SK-N-SH (cell line): ENCODE measurements at regions not wholly inside any gene's neighbourhood (a gene's known extent, or its start where the extent isn't known, plus 50 kb on each side); places are given as distances from the start of the nearest gene placed in this dataset.

Source experiments
- CTCF ChIA-PET: fragments of 300-600, 350-600 bp; formaldehyde crosslinking; extraction: SDS; loops from one replicate; lab custom pipeline; 2021; lab: Yijun Ruan, JAX
- POLR2A ChIA-PET: fragments of 350-600 bp; sonication (Branson Sonifier 250); formaldehyde crosslinking; extraction: SDS; loops from one replicate; lab custom pipeline; 2020; ENCODE audit warnings: antibody characterized with exemption, inconsistent platforms; lab: Yijun Ruan, JAX
- DNase-seq: peaks from one replicate; pipeline ENCODE4 v3.0.0; 2012
- H2AFZ ChIP-seq: fragments of 200-600 bp; sonication (generic); 2 replicates; pipeline ENCODE4 v1.8.1; 2016; ENCODE audit warnings: antibody characterized with exemption, mild to moderate bottlenecking, low read depth
- H3F3A ChIP-seq: fragments of 200-600 bp; sonication (generic); replicated peaks from 2 replicates; pipeline ENCODE3; 2016; ENCODE audit warnings: antibody characterized with exemption, mild to moderate bottlenecking; ENCODE audit not compliant: insufficient read depth
- H3K27ac ChIP-seq, 2 experiments: fragments of 200-500 bp in 1 of 2; fragments of 200-600 bp in 1 of 2; sonication (Bioruptor generic) in 1 of 2; sonication (generic), shearing (Covaris generic) in 1 of 2; 2 replicates each; pipeline versions ENCODE4 v1.5.1 to v1.6.1; 2014 to 2016; ENCODE audit warnings: low read depth in 2 of 2, inconsistent platforms in 1 of 2, low read length in 1 of 2, mild to moderate bottlenecking in 1 of 2, mixed read lengths in 1 of 2
- H3K27me3 ChIP-seq: fragments of 200-600 bp; sonication (generic), shearing (Covaris generic); 2 replicates; pipeline ENCODE4 v1.6.1; 2016; ENCODE audit warnings: mixed run types; ENCODE audit not compliant: insufficient read depth
- H3K36me3 ChIP-seq, 2 experiments: fragments of 200-500 bp in 1 of 2; fragments of 200-600 bp in 1 of 2; sonication (Bioruptor generic) in 1 of 2; sonication (generic) in 1 of 2; replicated peaks in 1 of 2; 2 replicates each; pipeline versions ENCODE3 to v1.5.1; 2014 to 2016; ENCODE audit warnings: low read length in 1 of 2, mild to moderate bottlenecking in 1 of 2; ENCODE audit not compliant: insufficient read depth in 2 of 2, control insufficient read depth in 1 of 2
- H3K4me1 ChIP-seq, 2 experiments: fragments of 200-500 bp in 1 of 2; fragments of 200-600 bp in 1 of 2; sonication (Bioruptor generic) in 1 of 2; sonication (generic), shearing (Covaris generic) in 1 of 2; 2 replicates each; pipeline versions ENCODE4 v1.5.1 to v1.6.1; 2014 to 2016; ENCODE audit warnings: low read depth in 1 of 2, low read length in 1 of 2, mixed run types in 1 of 2; ENCODE audit not compliant: insufficient read depth in 2 of 2, control insufficient read depth in 1 of 2
- H3K4me2 ChIP-seq: fragments of 200-600 bp; sonication (generic), shearing (Covaris generic); 2 replicates; pipeline ENCODE4 v1.6.1; 2017; ENCODE audit warnings: mixed run types
- H3K4me3 ChIP-seq, 2 experiments: fragments of 200-500 bp in 1 of 2; fragments of 200-600 bp in 1 of 2; sonication (Bioruptor generic) in 1 of 2; sonication (generic), shearing (Covaris generic) in 1 of 2; 2 replicates each; pipeline versions ENCODE4 v1.5.1 to v1.8.1; 2014 to 2016; ENCODE audit warnings: low read depth in 2 of 2, inconsistent platforms in 1 of 2, low read length in 1 of 2, mild to moderate bottlenecking in 1 of 2, mixed read lengths in 1 of 2, moderate library complexity in 1 of 2
- H3K79me2 ChIP-seq: fragments of 200-600 bp; sonication (generic); 2 replicates; pipeline ENCODE4 v1.8.1; 2017; ENCODE audit warnings: mild to moderate bottlenecking; ENCODE audit not compliant: insufficient read depth
- H3K9ac ChIP-seq: fragments of 200-600 bp; sonication (generic); 2 replicates; pipeline ENCODE4 v1.6.1; 2017; ENCODE audit warnings: mixed run types
- H3K9me2 ChIP-seq: fragments of 200-600 bp; sonication (generic); 2 replicates; pipeline ENCODE4 v1.6.1; 2017; ENCODE audit warnings: mixed run types
- H3K9me3 ChIP-seq: fragments of 200-600 bp; sonication (generic); 2 replicates; pipeline ENCODE4 v1.6.1; 2017; ENCODE audit warnings: mixed run types, mild to moderate bottlenecking, moderate library complexity
- H4K20me1 ChIP-seq: fragments of 200-600 bp; sonication (generic); 2 replicates; pipeline ENCODE4 v1.6.1; 2017; ENCODE audit warnings: mild to moderate bottlenecking, mixed run types; ENCODE audit not compliant: insufficient read depth
- EZH2phosphoT487 ChIP-seq: fragments of 200-600 bp; sonication (generic); IDR thresholded peaks from 2 replicates; pipeline ENCODE4 v1.6.1; 2017; ENCODE audit warnings: low read depth, mixed run types, mild to moderate bottlenecking, antibody characterized with exemption, moderate library complexity, borderline replicate concordance
- FOSL2 ChIP-seq: IDR thresholded peaks from 2 replicates; pipeline ENCODE4 v1.4.0; 2012; ENCODE audit warnings: low read depth, mild to moderate bottlenecking, moderate library complexity, borderline replicate concordance
- FOXJ3 ChIP-seq: sonication (generic); formaldehyde crosslinking; IDR thresholded peaks from 2 replicates; pipeline ENCODE4 v1.5.1; 2020; ENCODE audit warnings: mild to moderate bottlenecking, missing genetic modification reagents
- IRF3 ChIP-seq: fragments of 150-350 bp; IDR thresholded peaks from 2 replicates; pipeline ENCODE4 v1.6.1; 2016; ENCODE audit warnings: mild to moderate bottlenecking, low read depth, low read length
- JUND ChIP-seq: IDR thresholded peaks from 2 replicates; pipeline ENCODE4 v1.4.0; 2012
- MEF2A ChIP-seq: IDR thresholded peaks from 2 replicates; pipeline ENCODE4 v1.4.0; 2012; ENCODE audit warnings: low read depth, borderline replicate concordance
- MXI1 ChIP-seq: IDR thresholded peaks from 2 replicates; pipeline ENCODE4 v1.6.1; 2012; ENCODE audit warnings: mild to moderate bottlenecking, low read depth, low read length, improper control_type of control experiment
- RCOR1 ChIP-seq: fragments of 150-350 bp; IDR thresholded peaks from 2 replicates; pipeline ENCODE4 v1.6.1; 2017; ENCODE audit warnings: antibody characterized with exemption, low read length
- RFX5 ChIP-seq: IDR thresholded peaks from 2 replicates; pipeline ENCODE4 v1.6.1; 2012; ENCODE audit warnings: mild to moderate bottlenecking, improper control_type of control experiment, low read length
- SMC3 ChIP-seq: IDR thresholded peaks from 2 replicates; pipeline ENCODE4 v1.6.1; 2012; ENCODE audit warnings: low read depth, low read length, improper control_type of control experiment
- TAF1 ChIP-seq: IDR thresholded peaks from 2 replicates; pipeline ENCODE4 v1.6.1; 2012; ENCODE audit warnings: low read depth, mild to moderate bottlenecking, low read length, moderate library complexity, borderline replicate concordance
- TEAD4 ChIP-seq: IDR thresholded peaks from 2 replicates; pipeline ENCODE4 v1.4.0; 2012; ENCODE audit warnings: mild to moderate bottlenecking, borderline replicate concordance; ENCODE audit not compliant: insufficient read depth
- YY1 ChIP-seq: IDR thresholded peaks from 2 replicates; pipeline ENCODE4 v1.4.0; 2012; ENCODE audit warnings: low read depth, mild to moderate bottlenecking
- ZBTB33 ChIP-seq: IDR thresholded peaks from 2 replicates; pipeline ENCODE4 v1.4.0; 2012; ENCODE audit warnings: low read depth, borderline replicate concordance
- WGBS: methylation state at CpG from one replicate; pipeline ENCODE4 v1.1.6; 2017; ENCODE audit warnings: low lambda C conversion rate; 5-methylcytosine and 5-hydroxymethylcytosine counted together

GRCh38 chr7:106522696-106523095, 138.3 kb downstream of the CCDC71L start:
- Histone ChIP-seq H2AFZ (no peak overlapping the region), H3K36me3 (no peaks in the 10 kb centered on the region), H3F3A (no peaks in the 10 kb centered on the region), H3K4me2 (no peak overlapping the region)
- no peak for TF ChIP-seq EZH2phosphoT487
- TF ChIP-seq ZBTB33: no peak
- no peak for TF ChIP-seq FOXJ3 (CRISPR knock-in tag)
- no peak for TF ChIP-seq MXI1
- TF ChIP-seq RCOR1: no peak
- no peak for TF ChIP-seq YY1
- TF ChIP-seq, all 33 proteins: peak for 0
- H3K9me2 ChIP-seq: no peaks in the 10 kb centered on the region
- no peak overlapping the region for H3K9ac ChIP-seq
- no peak for DNase-seq
- 73% methylated on average over 5 of the region's 5 CpGs for WGBS
- H3K4me1 ChIP-seq: no peaks in the 10 kb centered on the region
- no peaks in the 10 kb centered on the region for H4K20me1 ChIP-seq
- ChIA-PET CTCF (no interaction called here), POLR2A (no interaction called here)
- no peak overlapping the region for H3K4me3 ChIP-seq
- no peaks in the 10 kb centered on the region for H3K79me2 ChIP-seq
- no peak overlapping the region for H3K27ac ChIP-seq
- H3K27me3 ChIP-seq: no peaks in the 10 kb centered on the region
- H3K9me3 ChIP-seq: no peaks in the 10 kb centered on the region

GRCh38 chr7:106521541-106521940, 139.4 kb downstream of the CCDC71L start:
- no peak overlapping the region for H3K9ac ChIP-seq
- no peak overlapping the region for H2AFZ ChIP-seq
- no peaks in the 10 kb centered on the region for H3K79me2 ChIP-seq
- H3K4me3 ChIP-seq: no peak overlapping the region
- DNase-seq: no peak
- no peak overlapping the region for H3K27ac ChIP-seq
- H4K20me1 ChIP-seq: no peaks in the 10 kb centered on the region
- WGBS: 48% methylated on average over 2 of the region's 2 CpGs
- H3K4me1 ChIP-seq: no peaks in the 10 kb centered on the region
- H3K9me2 ChIP-seq: no peaks in the 10 kb centered on the region
- H3K4me2 ChIP-seq: no peak overlapping the region
- no peaks in the 10 kb centered on the region for H3K27me3 ChIP-seq
- CTCF ChIA-PET: interaction anchor here (0.6 kb wide), 1 partner anchor 30 kb away, joined by 3 read pairs; no protein-coding TSS in a partner anchor
- POLR2A ChIA-PET: no interaction called here
- TF ChIP-seq SMC3 (no peak), FOSL2 (no peak), MEF2A (no peak), JUND (no peak), TEAD4 (no peak), IRF3 (no peak), TAF1 (no peak), RFX5 (no peak), ZBTB33 (no peak), EZH2phosphoT487 (no peak)
- TF ChIP-seq, all 33 proteins: peak for 0
- Histone ChIP-seq H3K9me3 (no peaks in the 10 kb centered on the region), H3F3A (no peaks in the 10 kb centered on the region), H3K36me3 (no peaks in the 10 kb centered on the region)
